ENCODE measurements at regions not wholly inside any gene's neighbourhood (a gene's known extent, or its start where the extent isn't known, plus 50 kb on each side); places are given as distances from the start of the nearest gene placed in this dataset.
"Not testable (repeated sequence)": the region's sequence is repeated elsewhere in the genome, so short reads cannot be mapped to it uniquely, and the experiment has no call there.

- DNase-seq: no peak
- Histone ChIP-seq H3K27ac (ENCODE audit: insufficient read depth in 1 of 2, low read depth in 1 of 2, low read length in 2 of 2, poor library complexity in 1 of 2, severe bottlenecking in 2 of 2) (no peak overlapping the region), H3K27me3 (replicated peaks in 2 of 5; ENCODE audit: control insufficient read depth in 4 of 5, insufficient read depth in 5 of 5, low read length in 4 of 5) (no peaks in the 10 kb centered on the region), H3K9me3 (ENCODE audit: control extremely low read depth in 1 of 5, control insufficient read depth in 4 of 5, insufficient read depth in 2 of 5, low read depth in 1 of 5, low read length in 4 of 5) (peaks cover 21 to 62% (median 40%) of the 10 kb centered on the region in 5 experiments), H3K36me3 (ENCODE audit: control insufficient read depth in 4 of 4, insufficient read depth in 4 of 4, low read length in 3 of 4) (peaks cover 0 to 10% (median 2%) of the 10 kb centered on the region in 4 experiments), H3K4me1 (ENCODE audit: control extremely low read depth in 1 of 4, control insufficient read depth in 4 of 4, insufficient read depth in 4 of 4, low read length in 3 of 4) (no peaks in the 10 kb centered on the region), H3K4me3 (ENCODE audit: control insufficient read depth in 1 of 7, extremely low read depth in 1 of 7, insufficient read depth in 4 of 7, low read depth in 2 of 7, low read length in 6 of 7) (no peak overlapping the region)
- CTCF ChIA-PET: no interaction called here
- POLR2A ChIA-PET: no interaction called here
Observed at GRCh38 chr19:20397292-20397691, 168.3 kb downstream of the ZNF737 start.

DNA sequence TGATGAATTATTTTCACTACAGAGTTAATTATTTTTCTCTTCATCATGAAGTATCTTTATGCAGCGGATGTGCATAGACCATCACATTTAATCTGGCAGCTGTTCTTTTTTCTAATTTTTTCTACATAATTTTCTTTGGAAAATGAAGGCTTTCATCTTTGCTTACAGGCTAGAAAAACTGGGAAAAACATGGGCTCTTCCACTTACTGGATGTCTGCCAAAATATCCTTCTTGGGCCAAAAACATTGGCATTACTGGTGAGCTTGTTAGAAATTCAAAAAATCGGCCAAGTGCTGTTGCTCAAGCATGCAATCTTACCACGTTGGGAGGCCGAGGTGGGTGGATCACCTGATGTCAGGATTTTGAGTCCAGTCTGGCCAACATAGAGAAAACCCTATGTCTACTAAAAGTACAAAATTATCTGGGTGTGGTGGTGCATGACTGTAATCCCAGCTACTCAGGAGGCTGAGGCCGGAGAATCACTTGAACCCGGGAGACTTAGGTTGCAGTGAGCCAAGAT lies 176.8 kb downstream of the ZNF737 start:
- no peak for DNase-seq
- Histone ChIP-seq H3K4me3 (ENCODE audit: control insufficient read depth in 1 of 7, extremely low read depth in 1 of 7, insufficient read depth in 4 of 7, low read depth in 2 of 7, low read length in 6 of 7) (no peak overlapping the region), H3K36me3 (ENCODE audit: control insufficient read depth in 4 of 4, insufficient read depth in 4 of 4, low read length in 3 of 4) (no peaks in the 10 kb centered on the region), H3K4me1 (ENCODE audit: control extremely low read depth in 1 of 4, control insufficient read depth in 4 of 4, insufficient read depth in 4 of 4, low read length in 3 of 4) (no peaks in the 10 kb centered on the region), H3K27me3 (replicated peaks in 2 of 5; ENCODE audit: control insufficient read depth in 4 of 5, insufficient read depth in 5 of 5, low read length in 4 of 5) (no peaks in the 10 kb centered on the region), H3K9me3 (ENCODE audit: control extremely low read depth in 1 of 5, control insufficient read depth in 4 of 5, insufficient read depth in 2 of 5, low read depth in 1 of 5, low read length in 4 of 5) (peaks cover 2 to 21% (median 7%) of the 10 kb centered on the region in 5 experiments), H3K27ac (ENCODE audit: insufficient read depth in 1 of 2, low read depth in 1 of 2, low read length in 2 of 2, poor library complexity in 1 of 2, severe bottlenecking in 2 of 2) (no peak overlapping the region)
- POLR2A ChIA-PET: no interaction called here
- CTCF ChIA-PET: no interaction called here
- WGBS (ENCODE audit: insufficient coverage): 100% methylated on average over 3 of the region's 6 CpGs

DNA sequence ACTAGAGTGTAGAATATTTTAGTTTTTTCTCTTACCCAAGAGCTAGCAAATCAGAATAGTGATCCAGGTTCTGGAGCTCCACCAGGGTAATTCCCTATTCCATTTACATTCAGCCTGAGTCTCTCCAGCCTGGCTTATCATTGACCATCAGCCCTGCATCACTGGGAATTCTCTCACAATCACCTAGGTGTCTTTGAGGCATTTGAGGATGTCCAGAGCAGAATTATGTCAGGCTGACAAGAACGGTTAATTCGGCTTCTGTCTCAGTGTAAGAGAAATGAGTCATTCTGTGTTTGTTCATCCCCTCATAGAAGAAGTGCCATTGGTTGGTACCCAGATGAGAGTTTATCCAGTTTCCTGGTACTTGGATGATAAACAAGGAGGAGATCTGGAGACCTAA lies 180.5 kb downstream of the ZNF737 start:
- 100% methylated on average over 1 of the region's 2 CpGs for WGBS (ENCODE audit: insufficient coverage)
- DNase-seq: no peak
- CTCF ChIA-PET: no interaction called here

DNA sequence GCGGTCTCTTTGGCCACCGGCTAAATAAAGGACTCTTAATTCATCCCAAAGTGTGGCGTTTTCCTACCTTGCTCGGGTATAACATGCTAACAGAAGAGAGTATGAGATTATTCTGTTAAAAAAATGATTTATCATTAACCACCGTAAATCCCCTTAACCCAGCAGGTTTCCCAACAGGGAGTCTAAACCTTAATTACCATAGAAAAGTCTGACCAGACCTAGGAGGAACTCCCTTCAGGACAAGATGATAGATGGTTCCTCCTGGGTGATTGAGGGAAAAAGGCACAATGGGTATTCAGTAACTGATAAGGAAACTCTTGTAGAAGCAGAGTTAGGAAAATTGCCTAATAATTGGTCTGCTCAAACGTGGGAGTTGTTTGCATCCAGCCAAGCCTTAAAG lies 193.7 kb downstream of the ZNF737 start:
- POLR2A ChIA-PET: no interaction called here
- CTCF ChIA-PET: no interaction called here
- Histone ChIP-seq H3K4me1 (ENCODE audit: control extremely low read depth in 1 of 4, control insufficient read depth in 4 of 4, insufficient read depth in 4 of 4, low read length in 3 of 4) (no peaks in the 10 kb centered on the region), H3K27ac (ENCODE audit: insufficient read depth in 1 of 2, low read depth in 1 of 2, low read length in 2 of 2, poor library complexity in 1 of 2, severe bottlenecking in 2 of 2) (no peak overlapping the region), H3K4me3 (ENCODE audit: control insufficient read depth in 1 of 7, extremely low read depth in 1 of 7, insufficient read depth in 4 of 7, low read depth in 2 of 7, low read length in 6 of 7) (no peak overlapping the region), H3K27me3 (replicated peaks in 2 of 5; ENCODE audit: control insufficient read depth in 4 of 5, insufficient read depth in 5 of 5, low read length in 4 of 5) (no peaks in the 10 kb centered on the region), H3K36me3 (ENCODE audit: control insufficient read depth in 4 of 4, insufficient read depth in 4 of 4, low read length in 3 of 4) (no peaks in the 10 kb centered on the region), H3K9me3 (ENCODE audit: control extremely low read depth in 1 of 5, control insufficient read depth in 4 of 5, insufficient read depth in 2 of 5, low read depth in 1 of 5, low read length in 4 of 5) (peaks cover 0 to 21% (median 12%) of the 10 kb centered on the region in 5 experiments)
- WGBS (ENCODE audit: insufficient coverage): 70% methylated on average over 2 of the region's 6 CpGs
- DNase-seq: no peak

More for the DNA sequence above, 180.5 kb downstream of the ZNF737 start:
- H3K9me3 ChIP-seq (ENCODE audit: control extremely low read depth in 1 of 5, control insufficient read depth in 4 of 5, insufficient read depth in 2 of 5, low read depth in 1 of 5, low read length in 4 of 5): peaks cover 0 to 9% (median 5%) of the 10 kb centered on the region in 5 experiments
- H3K27ac ChIP-seq (ENCODE audit: insufficient read depth in 1 of 2, low read depth in 1 of 2, low read length in 2 of 2, poor library complexity in 1 of 2, severe bottlenecking in 2 of 2): no peak overlapping the region
- H3K36me3 ChIP-seq (ENCODE audit: control insufficient read depth in 4 of 4, insufficient read depth in 4 of 4, low read length in 3 of 4): no peaks in the 10 kb centered on the region
- H3K4me3 ChIP-seq (ENCODE audit: control insufficient read depth in 1 of 7, extremely low read depth in 1 of 7, insufficient read depth in 4 of 7, low read depth in 2 of 7, low read length in 6 of 7): no peak overlapping the region
- POLR2A ChIA-PET: no interaction called here
- no peaks in the 10 kb centered on the region for H3K4me1 ChIP-seq (ENCODE audit: control extremely low read depth in 1 of 4, control insufficient read depth in 4 of 4, insufficient read depth in 4 of 4, low read length in 3 of 4)
- no peaks in the 10 kb centered on the region for H3K27me3 ChIP-seq (replicated peaks in 2 of 5; ENCODE audit: control insufficient read depth in 4 of 5, insufficient read depth in 5 of 5, low read length in 4 of 5)

DNA sequence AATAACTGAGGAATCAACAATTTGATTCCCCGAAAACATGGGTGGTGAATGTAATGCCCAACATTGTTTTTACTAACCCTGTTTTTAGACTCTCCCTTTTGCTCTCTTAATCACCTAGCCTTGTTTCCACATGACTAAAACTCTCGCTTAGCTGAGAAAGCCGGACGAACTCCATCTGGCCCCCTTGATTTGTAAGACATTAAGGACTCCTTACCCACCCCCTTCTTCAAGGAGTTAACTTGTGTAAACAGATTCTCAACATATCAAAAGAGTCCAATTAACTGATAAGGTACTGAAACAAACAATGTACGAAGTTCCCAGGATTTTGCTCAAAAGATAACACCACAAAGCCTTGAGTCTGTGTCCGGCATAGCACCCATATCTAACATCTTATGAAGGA lies 194.3 kb downstream of the ZNF737 start:
- 91% methylated on average over 1 of the region's 6 CpGs for WGBS (ENCODE audit: insufficient coverage)
- POLR2A ChIA-PET; DNase-seq; H3K4me1 ChIP-seq (ENCODE audit: control extremely low read depth in 1 of 4, control insufficient read depth in 4 of 4, insufficient read depth in 4 of 4, low read length in 3 of 4); H3K27ac ChIP-seq (ENCODE audit: insufficient read depth in 1 of 2, low read depth in 1 of 2, low read length in 2 of 2, poor library complexity in 1 of 2, severe bottlenecking in 2 of 2); H3K4me3 ChIP-seq (ENCODE audit: control insufficient read depth in 1 of 7, extremely low read depth in 1 of 7, insufficient read depth in 4 of 7, low read depth in 2 of 7, low read length in 6 of 7); H3K27me3 ChIP-seq (replicated peaks in 2 of 5; ENCODE audit: control insufficient read depth in 4 of 5, insufficient read depth in 5 of 5, low read length in 4 of 5); CTCF ChIA-PET; H3K36me3 ChIP-seq (ENCODE audit: control insufficient read depth in 4 of 4, insufficient read depth in 4 of 4, low read length in 3 of 4): not testable (repeated sequence)
- H3K9me3 ChIP-seq (ENCODE audit: control extremely low read depth in 1 of 5, control insufficient read depth in 4 of 5, insufficient read depth in 2 of 5, low read depth in 1 of 5, low read length in 4 of 5): peaks cover 0 to 26% (median 12%) of the 10 kb centered on the region in 5 experiments

GRCh38 chr19:20367811-20368294 lies 197.7 kb downstream of the ZNF737 start:
- no peaks in the 10 kb centered on the region for H3K36me3 ChIP-seq (ENCODE audit: control insufficient read depth in 4 of 4, insufficient read depth in 4 of 4, low read length in 3 of 4)
- H3K4me3 ChIP-seq (ENCODE audit: control insufficient read depth in 1 of 7, extremely low read depth in 1 of 7, insufficient read depth in 4 of 7, low read depth in 2 of 7, low read length in 6 of 7): no peak overlapping the region
- H3K9me3 ChIP-seq (ENCODE audit: control extremely low read depth in 1 of 5, control insufficient read depth in 4 of 5, insufficient read depth in 2 of 5, low read depth in 1 of 5, low read length in 4 of 5): peaks cover 0 to 30% (median 12%) of the 10 kb centered on the region in 5 experiments
- 52% methylated on average over 8 of the region's 8 CpGs for WGBS (ENCODE audit: insufficient coverage)
- ChIA-PET CTCF (no interaction called here), POLR2A (interaction anchor here (0.5 kb wide), 1 partner anchor 660 kb away, joined by 3 read pairs; no protein-coding TSS in a partner anchor)
- H3K4me1 ChIP-seq (ENCODE audit: control extremely low read depth in 1 of 4, control insufficient read depth in 4 of 4, insufficient read depth in 4 of 4, low read length in 3 of 4): no peaks in the 10 kb centered on the region
- no peak overlapping the region for H3K27ac ChIP-seq (ENCODE audit: insufficient read depth in 1 of 2, low read depth in 1 of 2, low read length in 2 of 2, poor library complexity in 1 of 2, severe bottlenecking in 2 of 2)
- no peaks in the 10 kb centered on the region for H3K27me3 ChIP-seq (replicated peaks in 2 of 5; ENCODE audit: control insufficient read depth in 4 of 5, insufficient read depth in 5 of 5, low read length in 4 of 5)
- DNase-seq: peak in 1 of 3 donors; percentile 9

DNA sequence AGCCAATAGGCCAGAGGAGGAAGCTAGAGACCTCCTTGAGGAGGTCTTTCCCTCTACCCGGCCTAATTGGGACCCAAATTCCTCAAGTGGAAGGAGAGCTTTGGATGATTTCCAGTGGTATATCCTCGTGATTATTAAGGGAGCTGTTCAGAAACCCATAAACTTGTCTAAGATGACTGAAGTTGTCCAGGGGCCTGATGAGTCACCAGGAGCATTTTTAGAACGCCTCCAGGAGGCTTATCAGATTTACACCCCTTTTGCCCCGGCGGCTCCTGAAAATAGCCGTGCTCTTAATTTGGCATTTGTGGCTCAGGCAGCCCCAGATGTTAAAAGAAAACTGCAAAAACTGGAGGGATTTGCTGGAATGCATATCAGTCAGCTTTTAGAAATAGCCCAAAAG lies 198.1 kb downstream of the ZNF486 start:
- no peak overlapping the region for H3K4me3 ChIP-seq (ENCODE audit: control insufficient read depth in 1 of 7, extremely low read depth in 1 of 7, insufficient read depth in 4 of 7, low read depth in 2 of 7, low read length in 6 of 7)
- H3K27me3 ChIP-seq (replicated peaks in 2 of 5; ENCODE audit: control insufficient read depth in 4 of 5, insufficient read depth in 5 of 5, low read length in 4 of 5): no peaks in the 10 kb centered on the region
- no peak overlapping the region for H3K27ac ChIP-seq (ENCODE audit: insufficient read depth in 1 of 2, low read depth in 1 of 2, low read length in 2 of 2, poor library complexity in 1 of 2, severe bottlenecking in 2 of 2)
- no peaks in the 10 kb centered on the region for H3K36me3 ChIP-seq (ENCODE audit: control insufficient read depth in 4 of 4, insufficient read depth in 4 of 4, low read length in 3 of 4)
- DNase-seq: no peak
- H3K9me3 ChIP-seq (ENCODE audit: control extremely low read depth in 1 of 5, control insufficient read depth in 4 of 5, insufficient read depth in 2 of 5, low read depth in 1 of 5, low read length in 4 of 5): peaks cover 0 to 21% (median 8%) of the 10 kb centered on the region in 5 experiments
- WGBS (ENCODE audit: insufficient coverage): 87% methylated on average over 6 of the region's 6 CpGs
- no peaks in the 10 kb centered on the region for H3K4me1 ChIP-seq (ENCODE audit: control extremely low read depth in 1 of 4, control insufficient read depth in 4 of 4, insufficient read depth in 4 of 4, low read length in 3 of 4)
- CTCF ChIA-PET: no interaction called here
- POLR2A ChIA-PET: no interaction called here

Measured in common myeloid progenitor, CD34-positive (primary cell).